ENCODE measurements at regions not wholly inside any gene's neighbourhood (a gene's known extent, or its start where the extent isn't known, plus 50 kb on each side); places are given as distances from the start of the nearest gene placed in this dataset.
"Not testable (repeated sequence)": the region's sequence is repeated elsewhere in the genome, so short reads cannot be mapped to it uniquely, and the experiment has no call there.

DNA sequence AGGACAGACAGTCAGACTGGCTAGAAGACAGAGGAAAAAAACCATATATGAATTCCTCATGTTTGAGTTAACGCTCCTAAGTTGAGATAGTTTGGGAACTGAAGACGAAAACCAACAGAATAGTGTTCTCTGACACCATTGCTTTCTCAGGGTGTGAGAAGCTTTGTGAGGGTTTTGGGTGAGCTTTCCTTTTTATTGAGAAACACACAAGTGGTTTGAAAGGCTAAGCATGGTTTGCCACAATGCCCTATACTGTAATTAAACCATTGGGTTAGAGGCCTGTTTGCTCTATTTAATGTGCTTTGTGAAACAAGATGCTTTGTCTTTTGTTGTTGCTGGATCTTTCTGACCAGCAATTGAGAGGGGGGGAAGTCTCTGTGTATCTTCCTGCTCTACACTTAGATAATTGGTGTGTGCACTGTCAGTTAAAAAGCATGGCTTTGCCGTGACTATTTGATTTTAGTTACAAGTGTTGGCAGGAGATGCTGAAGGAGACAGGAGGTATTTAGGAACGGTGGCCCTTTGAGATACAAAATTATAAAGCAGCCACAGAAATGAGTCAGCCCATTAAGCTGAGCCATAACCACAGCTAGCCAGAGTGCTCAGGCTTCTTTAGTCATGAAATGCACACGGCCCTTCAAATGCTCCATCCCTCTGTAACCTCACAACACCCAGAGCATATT, 273.0 kb upstream of the PREP start:
- TF ChIP-seq CTCF (IDR thresholded peaks at IDR 0.05): no peak
- Histone ChIP-seq H3K27ac (no peak overlapping the region), H3K36me3 (ENCODE audit: insufficient read depth in 1 of 2, low read depth in 1 of 2) (no peaks in the 10 kb centered on the region), H3K4me3 (no peak overlapping the region), H3K27me3 (ENCODE audit: insufficient read depth in 3 of 3, low read length in 2 of 3) (no peaks in the 10 kb centered on the region), H3K9me3 (no peaks in the 10 kb centered on the region), H3K4me1 (no peaks in the 10 kb centered on the region)
- 44 to 57% (median 45%) methylated on average over 5 of the region's 5 CpGs for WGBS, 3 donors
- ATAC-seq: peak in 1 of 4 donors; percentile 67
- DNase-seq: no peak
- intact Hi-C loops (cut with DNase I): no loop called here

GRCh38 chr6:105672856-105673538, 270.1 kb upstream of the PREP start:
- H3K9me3 ChIP-seq; H3K4me1 ChIP-seq; intact Hi-C loops (cut with DNase I); H3K36me3 ChIP-seq (ENCODE audit: insufficient read depth in 1 of 2, low read depth in 1 of 2); ATAC-seq; H3K27ac ChIP-seq; DNase-seq; H3K27me3 ChIP-seq (ENCODE audit: insufficient read depth in 3 of 3, low read length in 2 of 3); H3K4me3 ChIP-seq: not testable (repeated sequence)
- WGBS, 3 donors: 83 to 94% (median 86%) methylated on average over 2 of the region's 2 CpGs

DNA sequence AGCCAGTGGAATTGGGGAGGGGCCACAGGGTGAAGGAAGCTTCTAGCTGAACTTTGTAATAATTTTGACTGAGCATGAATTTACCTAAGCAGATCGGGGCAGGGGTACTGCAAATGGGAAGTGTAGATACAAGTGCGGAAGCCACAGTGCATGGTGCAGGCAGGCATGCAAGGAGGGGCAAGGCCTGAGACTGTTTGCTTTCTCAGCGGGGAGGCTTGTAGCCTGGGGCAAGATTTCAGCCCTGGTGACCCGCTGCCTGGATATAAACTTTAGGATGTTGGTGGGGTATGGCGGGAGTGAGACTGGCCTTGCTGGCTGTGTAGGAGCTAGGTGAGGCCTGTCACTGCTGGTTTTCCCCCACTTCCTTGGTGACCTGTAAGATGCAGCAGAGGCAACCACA, 266.4 kb upstream of the PREP start:
- H3K4me1 ChIP-seq: no peaks in the 10 kb centered on the region
- peaks cover 0 to 3% (median 0%) of the 10 kb centered on the region in 3 donors for H3K27me3 ChIP-seq (ENCODE audit: insufficient read depth in 3 of 3, low read length in 2 of 3)
- DNase-seq: no peak
- ATAC-seq: no peak
- 74 to 96% (median 79%) methylated on average over 5 of the region's 5 CpGs for WGBS, 3 donors
- intact Hi-C loops (cut with DNase I): loop anchor here in 1 of 2 donors (10.0 kb wide), 1 partner anchor 164 kb away; no protein-coding TSS in a partner anchor
- no peak for TF ChIP-seq CTCF (IDR thresholded peaks at IDR 0.05)
- no peak overlapping the region for H3K27ac ChIP-seq
- H3K4me3 ChIP-seq: no peak overlapping the region
- H3K9me3 ChIP-seq: no peaks in the 10 kb centered on the region
- H3K36me3 ChIP-seq (ENCODE audit: insufficient read depth in 1 of 2, low read depth in 1 of 2): no peaks in the 10 kb centered on the region

DNA sequence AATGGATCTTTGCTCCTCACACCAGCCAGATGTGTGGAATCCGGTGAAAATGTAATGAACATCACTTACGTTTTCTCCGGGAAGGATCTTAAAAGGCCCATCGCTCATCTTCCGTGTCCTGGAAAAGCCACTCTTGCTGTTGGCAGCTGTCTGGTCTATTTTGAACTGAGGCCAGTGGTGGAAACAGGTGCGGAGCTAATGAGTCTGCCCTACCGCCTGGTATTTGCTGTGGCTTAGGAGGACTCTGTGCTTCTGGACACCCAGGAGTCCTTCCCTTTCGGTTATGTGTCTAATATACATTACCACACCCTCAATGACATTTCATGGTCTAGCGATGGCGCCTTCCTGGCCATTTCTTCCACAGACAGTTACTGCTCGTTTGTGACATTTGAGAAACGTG, 264.2 kb upstream of the PREP start:
- Histone ChIP-seq H3K9me3 (no peaks in the 10 kb centered on the region), H3K4me1 (no peaks in the 10 kb centered on the region), H3K36me3 (ENCODE audit: insufficient read depth in 1 of 2, low read depth in 1 of 2) (no peaks in the 10 kb centered on the region), H3K27ac (no peak overlapping the region), H3K4me3 (no peak overlapping the region), H3K27me3 (ENCODE audit: insufficient read depth in 3 of 3, low read length in 2 of 3) (peaks cover 0 to 3% (median 0%) of the 10 kb centered on the region in 3 donors)
- DNase-seq: no peak
- ATAC-seq: peak in 2 of 4 donors; percentile 59 to 61
- TF ChIP-seq CTCF (IDR thresholded peaks at IDR 0.05): no peak
- 24 to 46% (median 28%) methylated on average over 12 of the region's 12 CpGs for WGBS, 3 donors
- intact Hi-C loops (cut with DNase I): loop anchor here in 1 of 2 donors (10.0 kb wide), 1 partner anchor 162 kb away; no protein-coding TSS in a partner anchor

DNA sequence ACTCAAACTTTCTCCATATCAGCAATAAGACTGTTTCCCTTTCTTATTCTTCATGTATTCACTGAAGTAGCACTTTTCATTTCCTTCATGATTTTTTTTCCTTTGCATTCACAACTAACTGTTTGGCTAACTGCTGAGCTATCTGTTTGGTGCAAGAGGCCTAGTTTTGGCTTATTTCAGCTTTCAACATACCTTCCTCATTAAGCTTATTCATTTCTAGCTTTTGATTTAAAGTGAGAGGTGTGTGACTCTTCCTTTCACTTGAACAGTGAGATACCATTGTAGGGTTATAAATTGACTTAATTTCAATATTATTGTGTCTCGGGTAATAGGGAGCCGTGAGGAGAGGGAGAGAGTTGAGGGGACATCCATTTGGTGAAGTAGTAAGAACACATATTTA, 262.0 kb upstream of the PREP start:
- intact Hi-C loops (cut with DNase I): loop anchor here in 1 of 2 donors (10.0 kb wide), 1 partner anchor 160 kb away; no protein-coding TSS in a partner anchor
- ATAC-seq: no peak
- no peak overlapping the region for H3K4me3 ChIP-seq
- no peak for TF ChIP-seq CTCF (IDR thresholded peaks at IDR 0.05)
- H3K27ac ChIP-seq: no peak overlapping the region
- H3K9me3 ChIP-seq: no peaks in the 10 kb centered on the region
- H3K4me1 ChIP-seq: no peaks in the 10 kb centered on the region
- 76 to 98% (median 96%) methylated on average over 2 of the region's 2 CpGs for WGBS, 3 donors
- H3K27me3 ChIP-seq (ENCODE audit: insufficient read depth in 3 of 3, low read length in 2 of 3): peaks cover 0 to 3% (median 0%) of the 10 kb centered on the region in 3 donors
- no peaks in the 10 kb centered on the region for H3K36me3 ChIP-seq (ENCODE audit: insufficient read depth in 1 of 2, low read depth in 1 of 2)
- no peak for DNase-seq

Data from psoas muscle (tissue), 7 donors.